HG03039 (cell line): ENCODE measurements at regions not wholly inside any gene's neighbourhood (a gene's known extent, or its start where the extent isn't known, plus 50 kb on each side); places are given as distances from the start of the nearest gene placed in this dataset.
"Not testable (repeated sequence)": the region's sequence is repeated elsewhere in the genome, so short reads cannot be mapped to it uniquely, and the experiment has no call there.

ENCODE experiments used
- ATAC-seq: cut with Tn5 transposase; IDR thresholded peaks from one replicate; pipeline ENCODE4 v1.9.1; 2021; ENCODE audit warnings: mild to moderate bottlenecking, moderate library complexity; ENCODE audit not compliant: unreplicated experiment

- no peak for ATAC-seq
Measured at GRCh38 chr3:144859161-144859560, 887.5 kb downstream of the DIPK2A start.

- no peak for ATAC-seq
Measured at GRCh38 chr3:144864646-144865045, 893.0 kb downstream of the DIPK2A start.

- ATAC-seq, result no peak
Measured at GRCh38 chr3:144865948-144866347, 894.3 kb downstream of the DIPK2A start.

GRCh38 chr3:144866476-144866875, 894.9 kb downstream of the DIPK2A start:
- no peak for ATAC-seq

GRCh38 chr3:144868506-144868905, 896.9 kb downstream of the DIPK2A start:
- ATAC-seq, result no peak

- no peak for ATAC-seq
Measured at GRCh38 chr3:144873066-144873465, 901.4 kb downstream of the DIPK2A start.

- ATAC-seq, result no peak
Measured at GRCh38 chr3:144875211-144875610, 903.6 kb downstream of the DIPK2A start.

GRCh38 chr3:144877356-144877755, 905.7 kb downstream of the DIPK2A start:
- ATAC-seq, result no peak

GRCh38 chr3:144879701-144880100, 908.1 kb downstream of the DIPK2A start:
- no peak for ATAC-seq

GRCh38 chr3:144893980-144894379, 922.4 kb downstream of the DIPK2A start:
- ATAC-seq, result no peak

- ATAC-seq, result no peak
Measured at GRCh38 chr3:144894576-144894975, 923.0 kb downstream of the DIPK2A start.

GRCh38 chr3:144900366-144900765, 928.7 kb downstream of the DIPK2A start:
- ATAC-seq, result no peak

- ATAC-seq, result not testable (repeated sequence)
Measured at GRCh38 chr3:144907581-144907980, 936.0 kb downstream of the DIPK2A start.

- ATAC-seq, result no peak
Measured at GRCh38 chr3:144912968-144913367, 941.3 kb downstream of the DIPK2A start.

GRCh38 chr3:144915202-144915601, 943.6 kb downstream of the DIPK2A start:
- no peak for ATAC-seq

GRCh38 chr3:144921710-144922109, 950.1 kb downstream of the DIPK2A start:
- no peak for ATAC-seq

GRCh38 chr3:144923046-144923775, 951.6 kb downstream of the DIPK2A start:
- ATAC-seq, result no peak

- ATAC-seq, result no peak
Measured at GRCh38 chr3:144930431-144930830, 958.8 kb downstream of the DIPK2A start.

GRCh38 chr3:144931590-144931989, 960.0 kb downstream of the DIPK2A start:
- ATAC-seq, result no peak

- ATAC-seq, result no peak
Measured at GRCh38 chr3:144942093-144942837, 970.6 kb downstream of the DIPK2A start.

GRCh38 chr3:144942838-144943197, 971.2 kb downstream of the DIPK2A start:
- ATAC-seq, result no peak

- ATAC-seq, result no peak
Measured at GRCh38 chr3:144947895-144948294, 976.3 kb downstream of the DIPK2A start.
